ENCODE measurements at regions not wholly inside any gene's neighbourhood (a gene's known extent, or its start where the extent isn't known, plus 50 kb on each side); places are given as distances from the start of the nearest gene placed in this dataset.
"Not testable (repeated sequence)": the region's sequence is repeated elsewhere in the genome, so short reads cannot be mapped to it uniquely, and the experiment has no call there.

DNA sequence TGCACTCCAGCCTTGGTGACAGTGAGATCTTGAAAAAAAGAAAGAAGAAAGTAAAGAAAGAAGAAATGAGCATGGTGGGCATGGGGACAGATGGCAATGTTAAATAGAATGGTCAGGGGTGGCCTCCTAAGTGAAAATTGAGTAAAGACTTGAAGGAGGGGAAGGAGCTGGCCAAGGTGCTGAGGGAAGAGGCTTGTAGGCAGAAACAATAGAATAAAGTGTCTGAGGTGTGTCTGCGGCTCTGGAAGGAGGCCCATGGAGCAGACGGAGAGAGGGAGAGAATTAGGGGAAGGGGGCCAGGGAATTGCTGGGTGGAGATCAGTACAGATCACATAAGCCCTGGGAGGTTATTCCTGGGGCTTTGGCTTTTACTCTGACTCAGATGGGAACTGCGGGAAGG lies 70.7 kb downstream of the CCDC201 start:
- TF ChIP-seq CREB1 (IDR thresholded peaks at IDR 0.05); CREB1 (CRISPR knock-in tag; IDR thresholded peaks at IDR 0.05); BRF1 (IDR thresholded peaks at IDR 0.05; ENCODE audit: borderline replicate concordance, extremely low read depth, insufficient read length); POLR2AphosphoS5 (IDR thresholded peaks at IDR 0.05; ENCODE audit: control insufficient read depth, insufficient read depth, low read depth, low read length); MEF2D (tag; conservative IDR thresholded peaks at IDR 0.05; ENCODE audit: low read depth); MYNN (IDR thresholded peaks at IDR 0.05); MYNN (CRISPR knock-in tag; IDR thresholded peaks at IDR 0.05); SRSF1 (IDR thresholded peaks at IDR 0.05; ENCODE audit: low read depth, low read length); HNRNPK (IDR thresholded peaks at IDR 0.05; ENCODE audit: low read depth, low read length, poor library complexity, severe bottlenecking); MYC (IDR thresholded peaks at IDR 0.05; ENCODE audit: low read depth, low read length); MYC (CRISPR knock-in tag; IDR thresholded peaks at IDR 0.05; ENCODE audit: borderline replicate concordance, low read depth): not testable (repeated sequence)
- TF ChIP-seq, protein P1, sequence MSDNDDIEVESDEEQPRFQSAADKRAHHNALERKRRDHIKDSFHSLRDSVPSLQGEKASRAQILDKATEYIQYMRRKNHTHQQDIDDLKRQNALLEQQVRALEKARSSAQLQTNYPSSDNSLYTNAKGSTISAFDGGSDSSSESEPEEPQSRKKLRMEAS (CRISPR knock-in tag; IDR thresholded peaks at IDR 0.05) = not testable (repeated sequence)
